ENCODE measurements at regions not wholly inside any gene's neighbourhood (a gene's known extent, or its start where the extent isn't known, plus 50 kb on each side); places are given as distances from the start of the nearest gene placed in this dataset.

- DNase-seq: no peak
- CTCF ChIA-PET: no interaction called here
- ATAC-seq (ENCODE audit: low read depth): no peak
- no peak for TF ChIP-seq CTCF (IDR thresholded peaks at IDR 0.05)
- Mint-ChIP-seq H3K27me3 (peaks cover 16% of the 10 kb centered on the region), H3K27ac (no peak overlapping the region), H3K9me3 (no peaks in the 10 kb centered on the region), H3K4me3 (no peak overlapping the region), H3K36me3 (ENCODE audit: low read depth) (no peaks in the 10 kb centered on the region), H3K4me1 (peaks cover 4% of the 10 kb centered on the region)
- POLR2A ChIA-PET: no interaction called here
- intact Hi-C loops (cut with micrococcal nuclease): loop anchor here (2.0 kb wide), 1 partner anchor 24 kb away; no protein-coding TSS in a partner anchor
Observed at GRCh38 chr12:124632519-124632984, 65.1 kb upstream of the NCOR2 start.

- no peak overlapping the region for H3K4me3 Mint-ChIP-seq
- H3K27me3 Mint-ChIP-seq: peaks cover 16% of the 10 kb centered on the region
- H3K4me1 Mint-ChIP-seq: peaks cover 4% of the 10 kb centered on the region
- CTCF ChIA-PET: no interaction called here
- DNase-seq: no peak
- TF ChIP-seq CTCF (IDR thresholded peaks at IDR 0.05): no peak
- POLR2A ChIA-PET: no interaction called here
- no peak for ATAC-seq (ENCODE audit: low read depth)
- H3K27ac Mint-ChIP-seq: no peak overlapping the region
- H3K9me3 Mint-ChIP-seq: no peaks in the 10 kb centered on the region
- intact Hi-C loops (cut with micrococcal nuclease): loop anchor here (2.0 kb wide), 1 partner anchor 23 kb away; no protein-coding TSS in a partner anchor
- H3K36me3 Mint-ChIP-seq (ENCODE audit: low read depth): no peaks in the 10 kb centered on the region
Observed at GRCh38 chr12:124631681-124632256, 64.4 kb upstream of the NCOR2 start.

- Mint-ChIP-seq H3K4me1 (no peaks in the 10 kb centered on the region), H3K36me3 (ENCODE audit: low read depth) (no peaks in the 10 kb centered on the region), H3K4me3 (no peak overlapping the region), H3K27ac (no peak overlapping the region), H3K27me3 (peaks cover 12% of the 10 kb centered on the region), H3K9me3 (no peaks in the 10 kb centered on the region)
- ATAC-seq (ENCODE audit: low read depth) (no peak), DNase-seq (no peak)
- POLR2A ChIA-PET: no interaction called here
- CTCF ChIA-PET: no interaction called here
- no peak for TF ChIP-seq CTCF (IDR thresholded peaks at IDR 0.05)
- intact Hi-C loops (cut with micrococcal nuclease): no loop called here
Observed at GRCh38 chr12:124630791-124631313, 63.4 kb upstream of the NCOR2 start.

GRCh38 chr12:124629789-124630480 is 62.5 kb upstream of the NCOR2 start:
- Mint-ChIP-seq H3K4me1 (no peaks in the 10 kb centered on the region), H3K27ac (no peak overlapping the region), H3K9me3 (no peaks in the 10 kb centered on the region), H3K36me3 (ENCODE audit: low read depth) (no peaks in the 10 kb centered on the region), H3K27me3 (peaks cover 12% of the 10 kb centered on the region), H3K4me3 (no peak overlapping the region)
- ATAC-seq (ENCODE audit: low read depth) (no peak), DNase-seq (no peak)
- TF ChIP-seq CTCF (IDR thresholded peaks at IDR 0.05): no peak
- intact Hi-C loops (cut with micrococcal nuclease): no loop called here
- POLR2A ChIA-PET: no interaction called here
- CTCF ChIA-PET: no interaction called here

GRCh38 chr12:124629117-124629516 is 61.7 kb upstream of the NCOR2 start:
- no peak for TF ChIP-seq CTCF (IDR thresholded peaks at IDR 0.05)

More at GRCh38 chr12:124629117-124629516, 61.7 kb upstream of the NCOR2 start:
- Mint-ChIP-seq H3K36me3 (ENCODE audit: low read depth) (no peaks in the 10 kb centered on the region), H3K4me3 (no peak overlapping the region), H3K27ac (no peak overlapping the region), H3K4me1 (no peaks in the 10 kb centered on the region), H3K27me3 (peaks cover 11% of the 10 kb centered on the region), H3K9me3 (no peaks in the 10 kb centered on the region)
- no peak for ATAC-seq (ENCODE audit: low read depth)
- no peak for DNase-seq
- ChIA-PET CTCF (no interaction called here), POLR2A (interaction anchor here (0.7 kb wide), 1 partner anchor 126 kb away, joined by 5 read pairs; no protein-coding TSS in a partner anchor)
- intact Hi-C loops (cut with micrococcal nuclease): no loop called here

Measured in activated B cell treated with CpG ODN at 0.5 μM for 24 hours (primary cell).